Fibroblast of villous mesenchyme (primary cell): ENCODE measurements at regions not wholly inside any gene's neighbourhood (a gene's known extent, or its start where the extent isn't known, plus 50 kb on each side); places are given as distances from the start of the nearest gene placed in this dataset.
A peak's percentile ranks its signal among the peaks of the same experiment; 100 is the strongest.

ENCODE experiments used
- DNase-seq: peaks from one replicate; pipeline ENCODE4 v3.0.0-alpha.2; 2010; ENCODE audit warnings: low read depth
- H3K4me3 ChIP-seq: 2 replicates; pipeline ENCODE4 v1.5.1; 2011; ENCODE audit warnings: low read depth, mild to moderate bottlenecking, low read length
- TF ChIP-seq, protein P1 (sequence below): IDR thresholded peaks from 2 replicates; pipeline ENCODE4 v1.5.1; 2012; ENCODE audit warnings: low read depth, mild to moderate bottlenecking, low read length; ENCODE audit not compliant: insufficient read depth

DNA sequence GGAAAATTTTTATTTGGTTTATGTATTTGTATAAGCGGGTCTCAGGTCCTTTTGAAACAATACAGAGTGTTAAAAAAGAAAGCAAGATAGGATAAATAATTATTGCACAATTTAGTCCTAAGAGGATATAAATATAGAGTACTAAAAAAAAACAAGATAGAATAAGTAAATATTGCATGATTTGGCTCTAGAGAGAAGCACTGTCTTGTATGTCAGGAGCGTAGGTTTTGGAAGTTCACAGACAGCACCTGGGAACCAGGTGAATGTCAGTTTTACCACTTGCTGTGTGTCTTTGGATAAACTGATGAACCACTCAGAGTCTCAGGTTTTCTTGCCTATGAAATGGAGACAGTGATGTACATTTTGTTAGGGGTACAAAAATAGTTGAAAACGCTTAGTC is 266.2 kb upstream of the ADAMTSL1 start:
- no peak for DNase-seq
- no peak overlapping the region for H3K4me3 ChIP-seq
- TF ChIP-seq, protein P1, sequence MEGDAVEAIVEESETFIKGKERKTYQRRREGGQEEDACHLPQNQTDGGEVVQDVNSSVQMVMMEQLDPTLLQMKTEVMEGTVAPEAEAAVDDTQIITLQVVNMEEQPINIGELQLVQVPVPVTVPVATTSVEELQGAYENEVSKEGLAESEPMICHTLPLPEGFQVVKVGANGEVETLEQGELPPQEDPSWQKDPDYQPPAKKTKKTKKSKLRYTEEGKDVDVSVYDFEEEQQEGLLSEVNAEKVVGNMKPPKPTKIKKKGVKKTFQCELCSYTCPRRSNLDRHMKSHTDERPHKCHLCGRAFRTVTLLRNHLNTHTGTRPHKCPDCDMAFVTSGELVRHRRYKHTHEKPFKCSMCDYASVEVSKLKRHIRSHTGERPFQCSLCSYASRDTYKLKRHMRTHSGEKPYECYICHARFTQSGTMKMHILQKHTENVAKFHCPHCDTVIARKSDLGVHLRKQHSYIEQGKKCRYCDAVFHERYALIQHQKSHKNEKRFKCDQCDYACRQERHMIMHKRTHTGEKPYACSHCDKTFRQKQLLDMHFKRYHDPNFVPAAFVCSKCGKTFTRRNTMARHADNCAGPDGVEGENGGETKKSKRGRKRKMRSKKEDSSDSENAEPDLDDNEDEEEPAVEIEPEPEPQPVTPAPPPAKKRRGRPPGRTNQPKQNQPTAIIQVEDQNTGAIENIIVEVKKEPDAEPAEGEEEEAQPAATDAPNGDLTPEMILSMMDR = no peak

DNA sequence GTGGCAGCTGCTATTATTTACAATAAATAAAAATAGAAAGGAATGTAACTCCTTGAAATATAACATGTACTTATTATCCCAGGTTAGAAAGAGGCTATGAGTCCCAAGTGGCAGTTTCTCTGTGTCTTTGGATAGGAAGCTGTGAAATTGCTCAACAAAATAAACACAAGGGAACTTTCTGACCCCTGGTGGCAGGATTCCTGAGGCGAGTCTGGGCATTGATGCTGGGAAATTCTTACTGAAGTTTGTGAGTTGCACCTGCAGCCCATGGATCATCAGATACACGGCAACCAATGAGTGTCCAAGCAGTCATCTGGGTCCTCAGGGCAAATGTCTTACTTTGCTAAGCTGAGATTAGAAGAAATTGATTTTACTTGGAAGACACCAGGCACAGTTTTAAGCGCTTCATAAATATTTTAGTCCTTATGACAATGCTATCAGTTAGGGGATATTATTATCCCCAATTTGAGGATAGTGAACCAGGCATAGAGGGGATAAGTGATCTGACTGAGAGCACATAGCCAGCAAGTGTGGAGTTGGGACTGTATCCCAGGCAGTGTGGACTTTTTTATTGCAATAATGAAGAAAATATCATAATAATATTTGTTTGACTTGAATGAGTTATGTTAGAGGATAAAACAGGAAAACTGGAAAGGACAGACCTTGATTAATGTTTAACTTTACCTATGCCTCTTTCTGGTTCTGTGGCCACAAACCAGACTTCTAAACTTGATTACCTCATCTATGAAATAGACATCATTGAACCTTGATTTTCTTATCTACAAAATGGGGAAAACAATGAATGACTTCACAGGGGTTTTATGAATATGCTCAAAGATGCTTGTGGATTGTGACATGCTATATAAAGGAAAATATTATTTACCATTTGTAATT is 265.5 kb upstream of the ADAMTSL1 start:
- TF ChIP-seq, protein P1 = peak; percentile 65
- DNase-seq = peak; percentile 31
- no peak overlapping the region for H3K4me3 ChIP-seq

DNA sequence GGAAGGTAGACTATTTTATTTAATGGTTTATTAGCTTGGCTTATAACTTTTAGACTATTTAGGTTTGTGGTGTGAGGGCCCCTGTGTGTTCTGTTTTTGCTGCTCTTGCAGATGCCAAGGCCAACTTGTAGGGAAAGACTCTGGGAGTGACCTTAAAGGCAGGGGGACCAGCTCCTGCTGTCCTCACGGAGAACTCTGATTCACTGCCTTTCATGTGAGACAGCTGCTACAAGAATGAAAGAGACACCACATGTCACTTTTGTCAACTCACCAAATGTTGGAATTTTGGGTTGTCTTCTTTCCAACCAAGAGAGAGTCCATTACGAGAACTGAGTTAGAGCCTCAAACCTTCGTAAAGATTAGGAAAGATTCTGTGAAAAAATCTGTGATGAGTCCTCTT is 258.3 kb upstream of the ADAMTSL1 start:
- no peak for DNase-seq
- TF ChIP-seq, protein P1 = no peak
- H3K4me3 ChIP-seq = no peak overlapping the region

DNA sequence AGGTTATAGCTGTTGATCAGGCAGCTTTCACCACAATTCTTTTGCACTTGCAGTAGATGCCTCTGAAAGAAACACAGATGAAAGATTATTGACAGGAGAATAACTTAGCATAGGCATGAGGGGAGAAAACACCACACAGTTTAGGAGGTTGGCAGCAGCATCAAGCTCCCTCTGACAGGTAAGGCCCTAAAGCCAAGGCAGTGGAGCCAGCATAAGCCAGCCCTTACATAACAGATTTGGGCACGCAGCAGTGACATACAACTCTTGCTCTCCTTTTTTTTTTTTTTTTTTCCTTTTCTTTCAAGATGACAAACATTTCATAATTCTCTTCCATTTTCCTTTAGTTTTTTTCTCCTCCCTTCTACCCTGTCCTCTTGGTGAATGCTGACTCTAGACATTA is 257.6 kb upstream of the ADAMTSL1 start:
- TF ChIP-seq, protein P1 = no peak
- no peak overlapping the region for H3K4me3 ChIP-seq
- no peak for DNase-seq

DNA sequence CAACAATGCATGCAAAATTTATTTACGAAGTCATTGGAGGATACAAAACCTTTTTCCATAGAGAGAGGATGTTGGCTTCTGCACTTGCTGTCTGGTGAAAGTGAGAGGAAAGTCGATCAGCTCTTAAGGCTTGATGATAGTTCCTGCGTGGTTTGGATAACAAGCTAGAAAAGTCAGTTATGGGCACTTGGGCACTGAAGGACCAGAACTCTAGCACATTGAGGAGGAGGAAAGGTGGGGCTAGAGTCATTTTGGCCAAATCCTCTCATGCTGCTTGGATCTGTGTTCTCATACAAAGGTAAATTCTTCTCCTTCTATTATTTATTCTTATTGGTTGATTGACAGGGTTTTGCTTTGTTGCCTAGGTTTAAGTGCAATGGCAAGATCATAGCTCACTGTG is 245.9 kb upstream of the ADAMTSL1 start:
- H3K4me3 ChIP-seq = no peak overlapping the region
- TF ChIP-seq, protein P1 = no peak
- DNase-seq = no peak

DNA sequence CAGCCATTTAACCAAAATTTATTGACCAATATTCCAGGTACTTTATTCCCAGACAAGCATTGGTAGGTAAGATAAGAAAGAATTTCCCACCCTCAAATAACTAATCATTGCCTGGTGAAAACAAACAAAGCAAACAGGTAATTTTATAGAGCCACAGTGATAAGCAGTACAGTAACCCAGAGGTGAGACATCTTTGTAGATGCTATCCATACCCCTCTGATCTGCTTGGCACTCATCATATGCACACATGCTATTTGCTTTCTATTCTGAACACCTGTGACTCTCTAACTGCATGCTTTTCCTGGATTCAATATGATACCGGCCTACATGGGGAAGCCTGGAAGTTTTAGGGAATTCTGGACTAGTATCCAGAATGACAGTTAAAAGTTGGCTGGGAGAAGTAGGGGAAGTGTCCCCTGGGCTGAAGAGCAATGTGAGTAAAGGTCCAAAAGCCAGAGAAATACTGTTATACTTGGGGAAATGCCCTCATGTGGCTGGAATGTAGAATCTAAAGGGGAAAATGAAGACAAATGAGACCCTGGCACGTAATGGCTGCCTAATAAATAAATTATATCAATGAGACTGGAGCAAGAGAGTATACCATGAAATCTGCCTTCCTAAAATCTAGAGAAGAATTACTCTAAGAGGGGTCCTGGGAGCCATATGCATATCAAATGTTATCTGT is 243.8 kb upstream of the ADAMTSL1 start:
- no peak for DNase-seq
- TF ChIP-seq, protein P1 = no peak
- no peak overlapping the region for H3K4me3 ChIP-seq
